GM18499 (cell line): ENCODE measurements at regions not wholly inside any gene's neighbourhood (a gene's known extent, or its start where the extent isn't known, plus 50 kb on each side); places are given as distances from the start of the nearest gene placed in this dataset.

ENCODE experiments used
- ATAC-seq: cut with Tn5 transposase; IDR thresholded peaks from one replicate; pipeline ENCODE4 v1.9.1; 2021; ENCODE audit warnings: moderate number of reproducible peaks; ENCODE audit not compliant: insufficient read depth, unreplicated experiment

DNA sequence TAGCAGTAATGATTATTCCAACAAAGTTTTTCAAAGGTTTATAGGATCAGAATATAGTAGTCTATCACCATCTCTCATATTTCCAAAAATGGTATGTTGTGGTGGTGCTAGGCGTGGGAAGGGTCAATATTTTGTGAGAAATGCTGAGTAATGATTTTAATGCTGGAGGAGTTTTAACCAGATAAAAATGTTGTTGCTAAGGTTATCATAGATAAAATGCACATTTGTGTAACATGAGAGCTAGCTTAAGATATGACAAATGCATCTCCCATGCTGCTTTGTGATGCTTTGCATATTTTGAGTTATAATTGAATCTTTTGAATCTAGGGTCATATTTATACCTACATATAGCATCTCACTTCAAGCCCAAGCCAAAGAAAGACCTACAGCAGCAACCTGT, 103.9 kb upstream of the ROBO1 start:
- no peak for ATAC-seq

DNA sequence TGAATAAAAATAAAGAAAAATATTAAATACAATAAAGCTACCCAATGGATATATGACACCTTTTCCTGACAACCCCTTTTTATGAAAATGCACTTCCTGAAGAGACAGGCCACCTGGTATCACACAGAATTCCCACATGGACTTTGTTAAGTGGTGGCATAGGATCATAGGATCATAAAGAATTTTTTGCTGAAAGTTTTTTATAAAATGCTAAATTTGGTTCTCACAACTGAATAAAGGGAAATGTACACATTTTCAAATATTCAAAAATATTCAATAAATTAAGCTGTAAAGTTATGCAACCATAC, 102.5 kb upstream of the ROBO1 start:
- ATAC-seq, result no peak

DNA sequence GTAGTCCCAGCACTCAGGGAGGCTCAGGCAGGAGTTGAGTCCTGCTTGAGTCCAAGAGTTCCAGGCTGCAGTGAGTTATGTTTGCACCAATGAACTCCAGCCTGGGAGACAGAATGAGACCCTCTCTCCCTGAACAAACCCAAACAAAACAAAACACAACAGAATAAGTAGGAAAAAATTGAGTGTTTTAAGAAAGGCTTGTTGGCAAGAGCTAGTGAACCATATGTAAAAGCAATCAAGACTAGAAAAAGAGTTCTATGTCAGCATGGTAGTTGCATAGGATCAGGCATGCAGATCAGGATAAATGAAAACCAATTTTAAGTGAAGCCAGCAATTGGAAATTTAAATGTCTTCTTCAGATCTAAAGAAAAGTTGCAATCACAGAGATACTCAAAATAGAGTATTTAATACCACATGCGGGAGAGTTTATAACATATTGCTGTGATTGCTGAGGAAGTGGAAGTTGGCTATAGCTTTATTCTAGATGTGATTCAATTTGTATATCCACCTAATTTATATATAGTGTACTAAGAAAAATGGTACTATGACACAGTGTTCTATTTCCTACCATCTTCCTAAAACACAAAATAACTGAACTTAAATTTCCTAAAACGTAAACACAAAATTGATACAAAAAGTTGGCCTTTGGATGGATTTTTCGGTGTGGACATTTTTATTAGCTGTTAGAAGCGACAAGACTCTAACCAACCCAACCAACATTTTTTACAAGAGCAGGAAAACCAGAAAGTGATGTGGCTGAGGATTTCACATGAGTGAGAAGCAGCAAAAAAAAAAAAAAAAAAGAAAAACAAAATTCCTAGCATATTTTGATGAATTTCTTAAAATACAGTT, 101.9 kb upstream of the ROBO1 start:
- ATAC-seq, result no peak

DNA sequence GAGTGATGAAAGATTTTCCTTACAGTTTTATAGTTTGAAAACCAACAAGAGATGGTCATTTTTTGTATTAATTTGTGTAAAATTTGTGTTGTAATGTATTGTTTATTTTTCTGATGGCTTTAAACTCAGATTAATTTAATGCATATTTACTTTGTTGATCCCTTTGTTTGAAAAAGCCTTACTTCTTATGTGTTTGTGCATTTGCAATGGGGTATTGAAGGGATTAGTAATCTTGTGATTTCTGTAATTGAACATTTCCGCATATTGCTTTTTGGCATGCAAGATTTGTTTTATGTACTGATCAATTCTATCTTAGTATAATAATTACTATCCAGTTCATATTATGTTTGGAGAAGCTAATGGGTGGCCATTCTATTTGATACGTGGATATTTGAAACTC, 98.4 kb upstream of the ROBO1 start:
- ATAC-seq, result no peak

DNA sequence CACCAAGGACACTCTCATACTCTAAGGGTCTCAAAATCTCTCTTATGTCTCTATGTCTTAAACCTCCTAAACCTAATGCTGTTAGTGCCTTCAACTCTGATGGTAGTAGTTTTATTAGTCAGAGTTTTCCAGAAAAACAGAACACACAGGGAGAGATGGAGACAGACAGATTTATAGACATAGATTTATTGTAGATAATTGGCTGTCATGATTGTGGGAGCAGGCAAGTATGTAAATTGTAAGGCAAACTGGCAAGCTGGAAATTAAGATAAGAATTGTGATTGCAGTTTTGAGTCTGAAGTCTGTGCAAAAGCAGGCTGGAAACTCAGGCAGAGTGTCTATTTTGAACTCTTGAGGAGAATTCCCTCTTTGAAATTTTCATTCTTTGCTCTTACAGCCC, 96.3 kb upstream of the ROBO1 start:
- no peak for ATAC-seq

DNA sequence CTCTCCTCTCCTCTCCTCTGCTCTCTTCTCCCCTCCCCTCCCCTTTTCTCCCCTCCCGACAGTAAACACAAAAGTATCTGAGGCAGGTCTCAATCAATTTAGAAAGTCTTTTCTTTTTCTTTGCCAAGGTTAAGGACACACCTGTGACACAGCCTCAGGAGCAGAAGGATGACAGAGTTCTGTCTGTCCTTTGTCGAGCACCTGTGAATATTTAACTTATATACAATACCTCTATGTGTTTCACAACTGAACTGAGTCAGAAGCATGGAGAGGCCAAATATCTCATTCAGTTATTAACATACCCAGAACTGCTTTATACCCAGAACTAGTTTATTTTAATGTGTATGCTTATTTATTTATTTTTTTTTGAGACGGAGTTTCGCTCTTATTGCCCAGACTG, 81.1 kb upstream of the ROBO1 start:
- no peak for ATAC-seq

DNA sequence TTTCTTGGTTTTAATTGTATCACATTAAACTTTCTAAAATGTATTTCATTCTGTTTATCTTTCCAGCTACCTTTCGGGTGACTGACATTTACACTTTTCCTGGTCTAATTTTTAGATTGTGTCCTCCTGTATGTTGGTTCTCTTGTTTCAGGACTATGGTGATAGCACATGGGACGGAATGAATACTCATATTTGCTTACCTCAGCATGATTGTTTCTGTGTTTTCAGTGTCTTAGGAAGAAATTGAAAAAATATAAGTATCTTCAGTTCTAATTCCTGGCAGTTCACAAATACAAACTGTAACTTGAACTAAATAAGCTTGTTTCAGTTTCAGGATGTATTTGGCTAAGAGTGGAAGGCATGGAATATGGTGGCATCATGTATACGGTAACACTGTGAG, 80.1 kb upstream of the ROBO1 start:
- no peak for ATAC-seq

DNA sequence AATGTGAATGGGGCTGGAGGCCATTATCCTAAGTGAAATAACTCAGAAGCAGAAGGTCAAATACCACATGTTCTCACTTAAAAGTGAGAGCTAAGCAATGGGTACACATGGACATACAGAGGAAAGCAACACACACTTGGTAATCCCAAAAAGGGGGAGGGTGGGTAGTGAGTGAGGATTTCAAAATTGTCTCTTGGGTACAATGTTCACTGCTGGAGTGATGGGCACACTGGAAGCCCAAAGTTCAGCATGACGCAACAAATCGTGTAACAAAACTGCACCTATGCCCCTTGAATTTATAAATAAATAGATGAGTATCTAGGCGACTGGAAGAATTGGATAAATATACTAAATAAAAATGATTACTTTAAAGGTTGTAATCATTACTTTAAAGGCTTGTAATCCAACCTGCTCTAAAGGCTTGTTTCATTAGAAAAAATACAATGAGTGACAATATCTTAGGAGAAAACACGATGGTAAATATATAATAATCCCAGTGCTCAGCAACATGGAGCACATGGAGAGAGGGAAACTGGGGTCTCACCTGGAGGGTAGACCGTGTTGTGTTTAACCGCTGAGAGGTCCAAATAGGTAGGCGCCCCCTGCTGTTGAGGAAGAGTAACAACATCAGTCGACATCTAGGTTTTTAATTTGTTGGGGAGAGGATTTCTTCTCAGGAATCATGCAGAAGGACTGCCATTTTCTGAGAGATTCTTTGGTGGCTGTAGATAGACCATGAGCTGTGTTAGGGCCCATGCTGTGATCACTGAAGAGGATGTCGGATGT, 78.5 kb upstream of the ROBO1 start:
- no peak for ATAC-seq

DNA sequence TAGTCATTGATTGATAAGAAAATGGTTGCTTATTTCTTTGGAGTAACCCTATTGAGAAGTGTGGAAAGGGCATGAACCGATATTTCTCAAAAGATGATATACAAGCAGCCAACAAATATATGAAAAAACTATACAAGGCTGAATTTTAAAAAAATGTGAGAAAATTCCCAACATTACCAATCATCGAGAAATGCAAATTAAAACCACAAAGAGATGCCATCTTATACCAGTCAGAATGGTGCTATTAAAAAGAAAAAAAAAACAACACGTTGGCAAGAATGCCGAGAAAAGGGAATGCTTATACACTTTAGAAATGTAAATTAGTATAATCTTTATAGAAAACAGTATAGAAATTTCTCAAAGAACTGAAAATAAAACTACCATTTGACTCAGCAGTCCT, 77.7 kb upstream of the ROBO1 start:
- no peak for ATAC-seq

DNA sequence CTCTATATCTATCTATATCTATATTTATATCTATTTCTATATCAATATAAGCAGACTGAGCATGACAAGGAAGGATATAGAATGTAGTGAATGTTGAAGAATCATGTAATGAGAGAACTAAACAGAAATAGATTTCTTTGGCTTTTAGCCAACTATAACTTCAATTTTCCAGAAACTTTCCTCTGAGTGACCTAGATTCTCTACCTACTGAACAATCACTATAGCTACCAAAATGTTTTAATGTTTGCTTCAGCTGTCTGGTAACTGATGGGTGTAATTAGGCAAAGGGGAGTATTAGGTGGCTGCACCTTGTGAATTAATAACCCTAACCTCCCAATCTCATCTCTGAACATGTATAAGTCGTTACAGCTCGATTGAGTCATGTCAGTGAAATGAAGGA, 76.4 kb upstream of the ROBO1 start:
- ATAC-seq, result no peak

DNA sequence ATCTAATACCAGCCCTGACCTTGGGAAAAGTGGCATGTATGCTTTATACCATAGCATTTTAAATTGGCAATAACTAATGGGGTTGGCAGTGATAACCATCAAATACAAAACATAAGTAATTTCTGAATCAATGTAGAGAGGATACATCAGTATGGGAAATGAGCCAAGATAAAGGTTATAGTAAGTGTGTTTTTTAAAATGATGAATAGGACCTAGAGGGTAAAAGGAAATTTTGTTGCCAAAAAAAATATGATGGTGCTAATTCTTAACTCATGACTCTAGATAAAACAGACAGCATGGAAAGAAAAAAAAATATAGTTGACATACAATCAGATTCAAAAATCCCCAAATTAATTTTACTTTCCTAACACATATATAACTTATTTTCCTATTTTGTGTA, 75.4 kb upstream of the ROBO1 start:
- no peak for ATAC-seq

DNA sequence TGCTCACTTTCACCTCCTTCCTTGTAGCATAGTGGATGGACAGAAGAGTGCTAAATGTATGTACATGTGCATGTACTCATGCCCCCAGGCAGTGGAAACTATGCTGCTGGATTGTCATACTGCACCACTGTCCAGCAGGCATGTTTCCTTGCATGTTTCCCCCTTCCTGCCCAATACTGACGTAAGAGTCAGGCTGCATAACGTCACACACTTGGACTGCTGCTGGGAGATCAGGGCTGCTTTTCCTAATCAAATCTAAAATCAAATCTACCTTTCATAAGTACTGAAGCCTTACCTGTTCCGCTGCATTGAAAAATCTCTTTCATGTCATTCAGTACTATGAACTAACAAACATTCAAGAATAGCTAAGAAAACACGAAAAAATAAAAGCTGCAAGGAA, 67.9 kb upstream of the ROBO1 start:
- ATAC-seq, result no peak

DNA sequence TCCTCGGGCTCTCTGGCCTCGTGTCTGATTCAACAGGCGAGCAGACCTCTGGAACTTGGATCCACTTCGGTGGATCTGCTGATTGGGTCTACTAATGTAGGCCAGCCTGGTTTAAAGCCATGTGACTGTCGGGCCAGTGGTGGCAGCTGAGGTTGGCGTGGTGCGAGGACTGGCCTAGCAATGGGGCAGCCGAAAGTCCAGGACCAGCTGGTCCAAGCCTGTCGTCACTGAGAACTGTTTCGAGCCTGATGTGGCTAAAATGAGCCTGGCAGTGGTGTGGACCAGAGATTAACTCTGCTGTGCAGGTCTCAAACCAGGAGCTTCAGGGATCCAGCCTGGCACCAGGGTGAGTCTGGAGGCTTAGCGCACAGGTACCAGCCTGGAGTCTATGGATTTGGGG, 56.4 kb upstream of the ROBO1 start:
- no peak for ATAC-seq

DNA sequence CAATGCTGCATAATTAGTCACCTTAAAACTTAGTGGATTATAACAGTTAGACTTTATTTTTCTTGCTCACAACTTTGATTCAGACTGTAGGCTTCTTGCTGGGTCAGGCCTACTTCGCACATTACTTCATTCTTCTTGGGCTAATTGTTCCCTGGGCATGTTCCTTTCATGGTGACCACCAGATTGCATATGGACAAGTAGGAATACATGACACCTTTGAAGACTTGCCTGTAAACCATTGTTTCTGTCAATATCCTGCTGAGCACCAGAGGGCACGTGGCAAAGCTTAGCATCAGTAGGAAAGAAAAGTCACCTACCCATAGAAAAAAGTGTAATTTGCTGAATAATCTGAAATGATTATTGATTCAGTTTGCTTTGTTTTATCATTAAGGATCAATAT, 54.3 kb upstream of the ROBO1 start:
- ATAC-seq, result no peak

DNA sequence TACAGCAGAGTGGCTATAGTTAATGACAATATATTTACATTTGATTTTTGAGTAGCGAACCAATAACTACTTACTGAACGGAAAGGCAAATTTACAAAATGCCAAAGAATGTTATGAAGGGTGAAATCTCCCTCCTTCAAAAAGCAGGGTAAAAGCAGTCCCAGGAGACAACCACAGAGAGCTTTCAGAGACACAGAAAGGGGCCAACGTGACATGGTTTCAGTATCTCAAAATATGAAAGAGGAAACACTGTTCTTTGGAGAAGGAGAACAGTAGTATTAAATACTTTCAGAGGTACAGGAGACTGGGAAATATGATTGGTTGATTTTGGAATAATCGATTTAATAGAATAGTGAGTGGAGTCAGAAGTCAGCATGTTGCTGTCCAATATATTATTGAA, 52.3 kb upstream of the ROBO1 start:
- no peak for ATAC-seq

DNA sequence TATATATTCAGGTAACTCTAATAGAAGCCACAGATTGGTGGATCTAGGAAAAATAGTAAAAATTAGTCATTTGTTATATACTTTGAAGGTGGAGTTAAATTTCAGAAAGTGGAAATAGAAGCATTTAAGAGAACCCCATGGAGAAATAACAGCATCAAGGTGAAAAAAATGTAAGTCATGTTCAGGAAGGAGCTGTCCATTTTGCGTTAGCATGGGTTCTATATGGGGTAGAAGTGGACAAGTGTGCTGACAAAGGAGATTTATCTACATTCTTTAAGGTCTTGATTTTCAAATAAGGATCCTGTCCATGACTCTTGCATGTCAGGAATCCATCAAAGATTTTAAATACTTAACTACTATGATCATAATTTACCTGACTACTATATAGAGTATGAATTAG, 50.2 kb upstream of the ROBO1 start:
- ATAC-seq, result no peak
